ENCODE measurements at regions not wholly inside any gene's neighbourhood (a gene's known extent, or its start where the extent isn't known, plus 50 kb on each side); places are given as distances from the start of the nearest gene placed in this dataset.

DNA sequence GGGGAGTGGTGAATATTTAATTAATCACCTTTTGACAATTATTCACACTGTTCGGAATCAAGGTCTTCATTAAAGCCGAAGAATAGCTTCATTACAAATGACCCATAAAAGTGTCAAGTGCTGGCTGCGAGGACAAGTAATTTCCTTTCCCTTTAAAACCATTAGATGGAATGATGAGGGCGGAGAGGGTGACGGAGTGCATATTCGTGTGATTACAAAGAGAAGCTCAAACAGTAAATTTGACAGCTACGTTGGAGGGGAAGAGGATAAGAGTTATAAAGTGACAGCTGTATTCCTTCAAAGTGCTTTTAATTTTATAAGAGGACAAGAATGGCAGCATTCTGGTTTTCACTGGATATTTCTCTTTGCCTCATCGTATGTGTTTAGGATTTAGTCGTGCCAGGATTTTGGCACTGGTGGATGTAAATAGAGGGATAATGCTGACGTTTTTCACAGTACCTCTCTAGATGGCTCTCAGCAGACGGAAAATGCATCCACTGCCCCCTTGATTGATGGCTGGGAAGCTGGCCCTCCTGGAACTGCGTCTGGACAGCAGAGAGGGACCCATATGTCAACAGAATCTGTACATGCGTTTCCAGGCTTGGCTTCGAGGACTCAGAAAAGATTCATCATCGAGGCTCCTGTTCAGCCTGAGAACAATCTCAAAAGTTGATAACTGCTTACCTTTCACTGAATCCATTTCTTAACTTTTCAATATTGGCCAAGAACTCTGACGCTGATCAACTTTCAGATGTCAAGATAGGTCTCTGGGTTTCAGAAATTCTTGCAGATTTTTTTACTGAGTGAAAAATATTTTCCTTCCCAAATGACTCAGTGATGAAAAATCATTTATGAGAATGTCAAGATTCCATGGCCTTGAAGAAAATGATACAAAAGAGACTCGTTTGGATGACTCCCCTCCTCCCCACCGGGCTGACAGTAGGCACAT lies 50.4 kb upstream of the IRX2 start (continued):
- no peak for TF ChIP-seq CEBPB (IDR thresholded peaks at IDR 0.05; ENCODE audit: low read depth)
- TF ChIP-seq YY1 (IDR thresholded peaks at IDR 0.05; ENCODE audit: extremely low read depth, insufficient replicate concordance, low read depth, low read length): no peak
- TF ChIP-seq FOSL1 (IDR thresholded peaks at IDR 0.05; ENCODE audit: low read depth): no peak
- no peak for TF ChIP-seq ZFX (IDR thresholded peaks at IDR 0.05)
- no peak for TF ChIP-seq EGR1 (IDR thresholded peaks at IDR 0.05; ENCODE audit: low read depth)
